Stomach (tissue), 4 donors: ENCODE measurements at regions not wholly inside any gene's neighbourhood (a gene's known extent, or its start where the extent isn't known, plus 50 kb on each side); places are given as distances from the start of the nearest gene placed in this dataset.

Experiments used
- CTCF ChIP-seq, 7 experiments: fragments of 450-650 bp in 4 of 7; fragments of 200-600 bp in 3 of 7; sonication (generic) in 3 of 7; IDR thresholded peaks; one replicate each; pipeline ENCODE4 v1.5.1; 2016 to 2019; ENCODE audit warnings: antibody characterized with exemption in 7 of 7, control low read depth in 2 of 7, mild to moderate bottlenecking in 1 of 7
- POLR2A ChIP-seq, 4 donors: fragments of 450-650 bp; IDR thresholded peaks; one replicate each; pipeline ENCODE4 v1.6.1; 2016; ENCODE audit warnings: antibody characterized with exemption in 4 of 4, control low read depth in 2 of 4, mild to moderate bottlenecking in 1 of 4, moderate library complexity in 1 of 4

- TF ChIP-seq CTCF (IDR thresholded peaks at IDR 0.05) (no peak), POLR2A (IDR thresholded peaks at IDR 0.05) (no peak)
These were observed 352.5 kb upstream of the PCDH20 start for GRCh38 chr13:61768175-61768574.
